GM12878 (cell line): ENCODE measurements at regions not wholly inside any gene's neighbourhood (a gene's known extent, or its start where the extent isn't known, plus 50 kb on each side); places are given as distances from the start of the nearest gene placed in this dataset.

Source experiments
- ATAC-seq: fragments of 200-7000 bp; cut with Tn5 transposase; 3 replicates; pipeline ENCODE4 v1.9.1; 2020; ENCODE audit warnings: mild to moderate bottlenecking, moderate library complexity
- BruUV-seq: library from RNA; stranded (reverse); fragments of 400-500 nt; replicated peaks from 2 replicates; lab custom pipeline; 2021; lab: Mats Ljungman, UMichigan
- CTCF ChIA-PET: fragments of 300-600 bp; sonication (Branson Sonifier 250); formaldehyde crosslinking; extraction: SDS; loops from one replicate; lab custom pipeline; 2021; ENCODE audit warnings: inconsistent platforms; lab: Yijun Ruan, JAX
- POLR2A ChIA-PET: fragments of 350-600 bp; formaldehyde crosslinking; extraction: SDS; loops from one replicate; lab custom pipeline; 2021; ENCODE audit warnings: inconsistent platforms; lab: Charles Lee
- RAD21 ChIA-PET: fragments of 300-600 bp; sonication (Branson Sonifier 250); formaldehyde crosslinking; loops from one replicate; lab custom pipeline; 2023; ENCODE audit warnings: antibody characterized with exemption; ENCODE audit not compliant: unreplicated experiment; lab: Charles Lee
- SMC1A ChIA-PET: fragments of 300-600 bp; sonication (Branson Sonifier 250); formaldehyde crosslinking; loops from one replicate; lab custom pipeline; 2023; ENCODE audit not compliant: unreplicated experiment, uncharacterized antibody; lab: Charles Lee
- DNase-seq: peaks from one replicate; pipeline ENCODE4 v3.0.0-alpha.2; 2011; ENCODE audit warnings: low read depth, low spot score
- FAIRE-seq: peaks from 3 replicates; lab custom pipeline; 2011; peaks lifted over from hg19 to GRCh38; lab: Jason Lieb, UNC
- H2AFZ ChIP-seq: 2 replicates; pipeline ENCODE4 v1.6.0; 2011; ENCODE audit warnings: low read depth, low read length, control low read depth; ENCODE audit not compliant: control insufficient read depth
- H3K27ac ChIP-seq: 2 replicates; pipeline ENCODE4 v1.5.1; 2011; ENCODE audit warnings: control low read depth; ENCODE audit not compliant: control insufficient read depth, insufficient read depth
- H3K27me3 ChIP-seq, 2 experiments: replicated peaks in 1 of 2; 2 replicates each; pipeline versions ENCODE4 v1.6.0 to v1.6.1; 2011; ENCODE audit warnings: low read length in 1 of 2; ENCODE audit not compliant: control insufficient read depth in 2 of 2, insufficient read depth in 2 of 2
- H3K36me3 ChIP-seq, 2 experiments: 2 replicates each; pipeline ENCODE4 v1.5.1; 2011; ENCODE audit warnings: low read length in 1 of 2; ENCODE audit not compliant: control insufficient read depth in 2 of 2, insufficient read depth in 2 of 2
- H3K4me1 ChIP-seq: 2 replicates; pipeline ENCODE4 v1.6.1; 2011; ENCODE audit warnings: mild to moderate bottlenecking, low read length, moderate library complexity, mixed read lengths; ENCODE audit not compliant: control insufficient read depth, insufficient read depth
- H3K4me2 ChIP-seq: 2 replicates; pipeline ENCODE4 v1.6.0; 2011; ENCODE audit warnings: control low read depth; ENCODE audit not compliant: control insufficient read depth, insufficient read depth
- H3K4me3 ChIP-seq: fragments of 200-600 bp; sonication (generic); 2 replicates; pipeline ENCODE4 v1.5.1; 2016
- H3K79me2 ChIP-seq: 2 replicates; pipeline ENCODE4 v1.6.0; 2011; ENCODE audit warnings: low read length; ENCODE audit not compliant: control insufficient read depth, insufficient read depth
- H3K9ac ChIP-seq: 2 replicates; pipeline ENCODE4 v1.8.0; 2011; ENCODE audit warnings: low read length, control low read depth, mixed read lengths; ENCODE audit not compliant: control insufficient read depth, insufficient read depth
- H3K9me3 ChIP-seq: replicated peaks from 3 replicates; pipeline ENCODE4 v1.5.1; 2011; ENCODE audit warnings: mild to moderate bottlenecking, low read length; ENCODE audit not compliant: control insufficient read depth, insufficient read depth
- H4K20me1 ChIP-seq: 2 replicates; pipeline ENCODE4 v1.6.0; 2011; ENCODE audit not compliant: control insufficient read depth, insufficient read depth
- ATF7 ChIP-seq: fragments of 450-650 bp; IDR thresholded peaks from 2 replicates; pipeline ENCODE4 v1.6.1; 2016; ENCODE audit warnings: low read depth, mild to moderate bottlenecking
- BCL3 ChIP-seq: IDR thresholded peaks from 2 replicates; pipeline ENCODE4 v1.6.1; 2011; ENCODE audit warnings: borderline replicate concordance, low read depth, mild to moderate bottlenecking, moderate library complexity, low read length; ENCODE audit not compliant: insufficient read depth, poor library complexity, severe bottlenecking
- CEBPB ChIP-seq, 2 experiments: fragments of 150-350 bp in 1 of 2; IDR thresholded peaks; 2 replicates each; pipeline ENCODE4 v1.6.1; 2012 to 2014; ENCODE audit warnings: low read depth in 2 of 2, low read length in 2 of 2, borderline replicate concordance in 1 of 2, inconsistent platforms in 1 of 2
- CHD2 ChIP-seq: IDR thresholded peaks from 2 replicates; pipeline ENCODE4 v1.6.1; 2011; ENCODE audit warnings: low read depth, low read length, improper control_type of control experiment, borderline replicate concordance
- EP300 ChIP-seq, 2 experiments: fragments of 150-350 bp in 1 of 2; IDR thresholded peaks; 2 replicates each; pipeline ENCODE4 v1.6.1; 2011 to 2012; ENCODE audit warnings: low read depth in 2 of 2, low read length in 2 of 2, borderline replicate concordance in 1 of 2, improper control_type of control experiment in 1 of 2, inconsistent platforms in 1 of 2; ENCODE audit not compliant: control insufficient read depth in 1 of 2
- LARP7 ChIP-seq: fragments of 450-650 bp; IDR thresholded peaks from 2 replicates; pipeline ENCODE4 v1.6.1; 2017; ENCODE audit warnings: mild to moderate bottlenecking
- RAD21 ChIP-seq: IDR thresholded peaks from 2 replicates; pipeline ENCODE4 v1.6.1; 2011; ENCODE audit warnings: mild to moderate bottlenecking, low read depth, low read length, moderate library complexity; ENCODE audit not compliant: insufficient read depth
- SRF ChIP-seq, 2 experiments: IDR thresholded peaks; 2 replicates each; pipeline ENCODE4 v1.6.1; 2011; ENCODE audit warnings: low read depth in 2 of 2, low read length in 2 of 2, mild to moderate bottlenecking in 1 of 2, moderate library complexity in 1 of 2
- ZBTB33 ChIP-seq: fragments of 450-650 bp; IDR thresholded peaks from 2 replicates; pipeline ENCODE4 v1.6.1; 2017; ENCODE audit warnings: mild to moderate bottlenecking
- ZBTB4 ChIP-seq: fragments of 450-650 bp; formaldehyde crosslinking; IDR thresholded peaks from 2 replicates; pipeline ENCODE4 v1.4.0; 2022; ENCODE audit warnings: mild to moderate bottlenecking, moderate library complexity
- ZZZ3 ChIP-seq: IDR thresholded peaks from 2 replicates; pipeline ENCODE4 v1.6.1; 2011; ENCODE audit warnings: low read depth; ENCODE audit not compliant: control insufficient read depth, insufficient read length
- WGBS: methylation state at CpG from one replicate; pipeline ENCODE4 v1.1.6; 2016; ENCODE audit warnings: low lambda C conversion rate; ENCODE audit not compliant: insufficient replicate concordance, insufficient coverage; ENCODE audit errors: missing lambda C conversion rate; 5-methylcytosine and 5-hydroxymethylcytosine counted together
- in situ Hi-C: fragments of 300-500 bp; cut with MboI; formaldehyde crosslinking; loops from 9 replicates; pipeline ENCODE4 v1.14.3; 2018; ENCODE audit warnings: mixed read lengths
- intact Hi-C: fragments of 100-400 bp; cut with micrococcal nuclease; formaldehyde crosslinking; loops from one replicate; pipeline ENCODE4 v1.14.2; 2022; ENCODE audit not compliant: unreplicated experiment

- WGBS: 20% methylated on average over 4 of the region's 4 CpGs
- Histone ChIP-seq H3K9me3 (no peaks in the 10 kb centered on the region), H3K27me3 (no peaks in the 10 kb centered on the region), H3K4me1 (no peaks in the 10 kb centered on the region), H3K27ac (no peak overlapping the region), H3K9ac (no peak overlapping the region), H4K20me1 (no peaks in the 10 kb centered on the region), H3K79me2 (no peaks in the 10 kb centered on the region), H3K4me3 (no peak overlapping the region), H3K4me2 (no peak overlapping the region), H3K36me3 (no peaks in the 10 kb centered on the region), H2AFZ (no peak overlapping the region)
- ChIA-PET RAD21 (no interaction called here), POLR2A (no interaction called here), SMC1A (interaction anchor here (1.1 kb wide), 1 partner anchor 16 kb away, joined by 3 read pairs; no protein-coding TSS in a partner anchor), CTCF (no interaction called here)
- intact Hi-C loops (no loop called here), in situ Hi-C loops (no loop called here)
- FAIRE-seq (no peak), DNase-seq (no peak), ATAC-seq (no peak)
- BruUV-seq: no TSS peak
- no peak for TF ChIP-seq LARP7
- no peak for TF ChIP-seq BCL3
- TF ChIP-seq ZBTB4 (CRISPR knock-in tag): no peak
- TF ChIP-seq ZBTB33: no peak
- TF ChIP-seq EP300 (IDR thresholded peaks at IDR 0.05; ENCODE audit: borderline replicate concordance in 1 of 2, control insufficient read depth in 1 of 2, low read depth in 2 of 2, low read length in 2 of 2): no peak
- TF ChIP-seq SRF (IDR thresholded peaks at IDR 0.05; ENCODE audit: low read depth in 2 of 2, low read length in 2 of 2): no peak
- no peak for TF ChIP-seq RAD21
- TF ChIP-seq CHD2: no peak
- no peak for TF ChIP-seq ZZZ3
- no peak for TF ChIP-seq ATF7
- no peak for TF ChIP-seq CEBPB (IDR thresholded peaks at IDR 0.05; ENCODE audit: borderline replicate concordance in 1 of 2, low read depth in 2 of 2, low read length in 2 of 2)
Observed at GRCh38 chr9:113720495-113720894, 155.6 kb upstream of the ZNF618 start.
